ENCODE measurements at regions not wholly inside any gene's neighbourhood (a gene's known extent, or its start where the extent isn't known, plus 50 kb on each side); places are given as distances from the start of the nearest gene placed in this dataset.
"Not testable (repeated sequence)": the region's sequence is repeated elsewhere in the genome, so short reads cannot be mapped to it uniquely, and the experiment has no call there.

DNA sequence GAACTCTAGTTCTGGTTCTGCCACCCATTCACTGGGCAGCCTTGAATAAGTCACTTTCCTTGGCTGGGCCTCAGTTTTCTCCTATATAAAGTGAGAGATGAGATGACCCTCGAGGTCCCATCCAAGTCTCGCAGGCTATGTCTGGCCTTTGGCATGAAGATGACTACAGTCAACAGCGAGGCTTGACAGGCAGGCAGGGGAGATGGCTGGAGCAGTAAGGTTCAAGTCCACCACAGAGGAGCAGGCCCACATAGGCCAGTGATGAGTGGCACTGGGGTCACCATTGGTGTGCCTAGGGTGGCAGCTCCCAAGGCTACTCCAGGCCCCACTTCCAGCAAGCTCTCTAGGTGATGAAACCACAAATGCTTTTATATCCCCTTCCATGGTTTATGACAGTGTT, 161.4 kb downstream of the ZFP36L2 start:
- Histone ChIP-seq H3K27ac (ENCODE audit: low read length) (no peak overlapping the region), H3K4me1 (ENCODE audit: control insufficient read depth in 1 of 2, extremely low read depth in 1 of 2, insufficient read depth in 2 of 2, low read length in 2 of 2) (peaks cover 4 to 7% of the 10 kb centered on the region in 2 experiments), H3K27me3 (replicated peaks in 1 of 2; ENCODE audit: control insufficient read depth in 2 of 2, extremely low read depth in 1 of 2, insufficient read depth in 2 of 2, low read length in 1 of 2) (no peaks in the 10 kb centered on the region), H3K4me3 (ENCODE audit: control insufficient read depth in 1 of 2, extremely low read depth in 1 of 2, low read length in 1 of 2) (no peak overlapping the region), H3K36me3 (ENCODE audit: control insufficient read depth in 2 of 2, extremely low read depth in 1 of 2, insufficient read depth in 1 of 2, low read length in 1 of 2) (no peaks in the 10 kb centered on the region), H3K9me3 (no peaks in the 10 kb centered on the region)
- Mint-ChIP-seq H3K27ac (no peak overlapping the region), H3K27me3 (no peaks in the 10 kb centered on the region), H3K9me3 (no peaks in the 10 kb centered on the region), H3K4me3 (no peak overlapping the region), H3K4me1 (peaks cover 14 to 20% (median 18%) of the 10 kb centered on the region in 3 donors), H3K36me3 (no peaks in the 10 kb centered on the region)
- ATAC-seq (replicated peaks in 1 of 4) (no peak), DNase-seq (no peak)
- ChIA-PET POLR2A (no interaction called here), CTCF (no interaction called here)
- 88% methylated on average over 3 of the region's 3 CpGs for WGBS (ENCODE audit: insufficient coverage)

DNA sequence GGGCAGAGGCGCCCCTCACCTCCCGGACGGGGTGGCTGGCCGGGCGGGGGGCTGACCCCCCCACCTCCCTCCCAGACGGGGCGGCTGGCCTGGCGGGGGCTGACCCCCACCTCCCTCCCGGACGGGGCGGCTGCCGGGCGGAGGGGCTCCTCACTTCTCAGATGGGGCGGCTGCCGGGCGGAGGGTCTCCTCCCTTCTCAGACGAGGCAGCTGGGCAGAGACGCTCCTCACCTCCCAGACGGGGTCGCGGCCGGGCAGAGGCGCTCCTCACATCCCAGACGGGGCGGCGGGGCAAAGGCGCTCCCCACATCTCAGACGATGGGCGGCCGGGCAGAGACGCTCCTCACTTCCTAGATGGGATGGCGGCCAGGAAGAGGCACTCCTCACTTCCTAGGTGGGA, 163.3 kb downstream of the ZFP36L2 start:
- CTCF ChIA-PET; H3K9me3 Mint-ChIP-seq; DNase-seq; H3K27me3 Mint-ChIP-seq; POLR2A ChIA-PET; H3K36me3 Mint-ChIP-seq; H3K27ac ChIP-seq (ENCODE audit: low read length); H3K36me3 ChIP-seq (ENCODE audit: control insufficient read depth in 2 of 2, extremely low read depth in 1 of 2, insufficient read depth in 1 of 2, low read length in 1 of 2); H3K27me3 ChIP-seq (replicated peaks in 1 of 2; ENCODE audit: control insufficient read depth in 2 of 2, extremely low read depth in 1 of 2, insufficient read depth in 2 of 2, low read length in 1 of 2); H3K4me3 ChIP-seq (ENCODE audit: control insufficient read depth in 1 of 2, extremely low read depth in 1 of 2, low read length in 1 of 2); H3K9me3 ChIP-seq; H3K4me3 Mint-ChIP-seq; ATAC-seq (replicated peaks in 1 of 4); H3K27ac Mint-ChIP-seq: not testable (repeated sequence)
- peaks cover 17 to 27% of the 10 kb centered on the region in 2 experiments for H3K4me1 ChIP-seq (ENCODE audit: control insufficient read depth in 1 of 2, extremely low read depth in 1 of 2, insufficient read depth in 2 of 2, low read length in 2 of 2)
- peaks cover 31 to 37% (median 34%) of the 10 kb centered on the region in 3 donors for H3K4me1 Mint-ChIP-seq
- no CpG with 5 or more reads among the region's 32 CpGs for WGBS (ENCODE audit: insufficient coverage)

DNA sequence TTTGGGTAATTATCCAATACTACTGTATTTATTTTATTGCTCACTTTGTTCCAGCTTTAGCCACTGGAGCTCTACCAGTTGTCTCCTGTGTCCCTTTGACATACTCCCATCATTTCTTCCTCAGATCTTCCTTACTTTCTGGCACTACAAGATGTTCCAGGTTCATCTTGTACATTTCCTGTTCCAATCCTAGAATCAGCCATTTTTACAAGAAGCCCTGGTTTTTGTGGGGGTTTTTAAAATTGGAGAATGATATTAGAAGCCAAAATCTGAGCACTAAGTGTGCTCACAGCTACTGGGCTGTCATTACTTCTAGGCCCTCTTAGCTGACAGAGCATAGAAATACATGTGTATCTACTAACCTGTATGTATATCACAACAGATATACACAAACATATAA, 164.3 kb downstream of the ZFP36L2 start:
- no peak overlapping the region for H3K27ac ChIP-seq (ENCODE audit: low read length)
- DNase-seq: no peak
- H3K4me3 ChIP-seq (ENCODE audit: control insufficient read depth in 1 of 2, extremely low read depth in 1 of 2, low read length in 1 of 2): no peak overlapping the region
- Mint-ChIP-seq H3K27ac (no peak overlapping the region), H3K27me3 (peaks cover 0 to 1% of the 10 kb centered on the region in 2 donors), H3K36me3 (no peaks in the 10 kb centered on the region), H3K9me3 (no peaks in the 10 kb centered on the region), H3K4me3 (no peak overlapping the region), H3K4me1 (peaks cover 34 to 43% (median 38%) of the 10 kb centered on the region in 3 donors)
- H3K36me3 ChIP-seq (ENCODE audit: control insufficient read depth in 2 of 2, extremely low read depth in 1 of 2, insufficient read depth in 1 of 2, low read length in 1 of 2): no peaks in the 10 kb centered on the region
- peaks cover 17 to 33% of the 10 kb centered on the region in 2 experiments for H3K4me1 ChIP-seq (ENCODE audit: control insufficient read depth in 1 of 2, extremely low read depth in 1 of 2, insufficient read depth in 2 of 2, low read length in 2 of 2)
- H3K27me3 ChIP-seq (replicated peaks in 1 of 2; ENCODE audit: control insufficient read depth in 2 of 2, extremely low read depth in 1 of 2, insufficient read depth in 2 of 2, low read length in 1 of 2): no peaks in the 10 kb centered on the region
- ChIA-PET CTCF (interaction anchor here in 1 of 2 donors (0.6 kb wide), 1 partner anchor 116 kb away, joined by 4 read pairs; no protein-coding TSS in a partner anchor), POLR2A (no interaction called here)
- no peaks in the 10 kb centered on the region for H3K9me3 ChIP-seq
- no peak for ATAC-seq (replicated peaks in 1 of 4)

DNA sequence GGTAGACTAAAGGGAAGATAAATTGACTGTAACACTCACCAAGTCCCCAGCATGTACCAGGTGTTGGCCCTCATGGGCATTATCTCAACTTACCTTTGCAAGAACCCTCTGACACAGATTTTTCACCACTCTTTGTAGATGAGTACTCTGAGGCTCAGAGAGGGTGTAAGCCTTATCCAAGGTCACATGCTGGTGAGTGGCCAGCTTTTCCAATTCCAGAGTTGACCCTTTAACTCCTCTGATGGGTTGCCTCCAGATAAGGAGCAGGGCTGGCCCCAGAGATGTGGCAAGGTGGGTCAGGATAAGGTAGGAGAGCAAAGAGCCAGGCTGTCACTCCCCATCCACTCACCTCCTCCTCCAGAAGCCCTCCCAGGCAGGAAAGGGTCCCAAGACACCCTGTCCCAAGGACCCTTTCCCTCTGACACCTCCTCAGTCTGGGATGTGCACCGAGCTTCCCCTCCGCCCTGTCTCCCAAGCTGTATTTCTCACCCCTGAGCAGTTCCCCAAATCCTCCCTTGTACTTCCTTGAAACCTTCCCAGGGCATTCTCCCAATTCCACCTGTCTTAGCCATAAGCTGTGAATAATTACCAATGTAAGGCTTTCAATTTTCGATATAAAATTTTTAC, 165.9 kb downstream of the ZFP36L2 start:
- CTCF ChIA-PET: interaction anchor here in 1 of 2 donors (0.5 kb wide), 1 partner anchor 422 kb away, joined by 5 read pairs; no protein-coding TSS in a partner anchor
- POLR2A ChIA-PET: no interaction called here
- H3K36me3 Mint-ChIP-seq: no peaks in the 10 kb centered on the region

DNA sequence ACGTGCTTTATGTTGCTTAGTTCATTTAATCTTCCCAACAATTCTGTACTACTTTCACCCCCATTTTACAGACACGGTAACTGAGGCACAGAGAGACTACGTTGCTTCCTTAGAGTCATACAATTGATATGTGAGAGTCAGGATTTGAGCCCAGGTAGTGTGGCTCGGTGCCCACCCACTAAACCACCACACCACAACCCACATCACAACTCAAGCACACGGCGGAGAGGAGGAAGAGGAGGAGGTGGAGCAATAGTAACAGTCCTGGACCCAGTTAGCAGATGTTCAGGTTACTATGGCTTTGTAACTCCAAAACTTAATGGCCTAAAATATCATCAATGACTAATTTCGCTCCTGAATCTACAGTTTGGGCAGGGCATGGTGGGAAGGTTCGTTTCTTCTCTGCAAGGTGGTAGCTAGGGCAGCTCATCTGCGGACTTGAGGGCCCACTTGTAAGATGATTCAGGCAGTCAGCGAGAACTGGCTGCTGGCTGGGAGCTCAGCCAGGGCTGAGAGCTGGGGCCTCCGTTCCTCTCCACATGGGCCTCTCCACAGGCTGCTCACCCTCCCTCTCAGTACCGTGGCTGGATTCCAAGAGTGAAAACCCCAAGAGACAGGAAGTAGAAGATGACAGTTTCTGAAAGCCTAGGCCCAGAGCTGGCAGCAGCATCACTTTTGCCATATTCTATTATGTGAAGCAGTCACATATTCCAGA, 167.1 kb downstream of the ZFP36L2 start:
- Histone ChIP-seq H3K4me1 (ENCODE audit: control insufficient read depth in 1 of 2, extremely low read depth in 1 of 2, insufficient read depth in 2 of 2, low read length in 2 of 2) (peaks cover 17 to 33% of the 10 kb centered on the region in 2 experiments), H3K36me3 (ENCODE audit: control insufficient read depth in 2 of 2, extremely low read depth in 1 of 2, insufficient read depth in 1 of 2, low read length in 1 of 2) (no peaks in the 10 kb centered on the region), H3K27ac (ENCODE audit: low read length) (peak overlapping the region; percentile 71), H3K27me3 (replicated peaks in 1 of 2; ENCODE audit: control insufficient read depth in 2 of 2, extremely low read depth in 1 of 2, insufficient read depth in 2 of 2, low read length in 1 of 2) (peaks cover 0 to 9% of the 10 kb centered on the region in 2 experiments), H3K4me3 (ENCODE audit: control insufficient read depth in 1 of 2, extremely low read depth in 1 of 2, low read length in 1 of 2) (peak overlapping the region; percentile 0 to 19), H3K9me3 (no peaks in the 10 kb centered on the region)
- no peaks in the 10 kb centered on the region for H3K36me3 Mint-ChIP-seq
- peaks cover 34 to 43% (median 38%) of the 10 kb centered on the region in 3 donors for H3K4me1 Mint-ChIP-seq
- H3K9me3 Mint-ChIP-seq: no peaks in the 10 kb centered on the region
- H3K4me3 Mint-ChIP-seq: peak overlapping the region; percentile 2 to 60 (median 28)
- peak; percentile 28 to 79 (median 53) for DNase-seq
- peak overlapping the region; percentile 84 to 88 for H3K27ac Mint-ChIP-seq
- CTCF ChIA-PET: interaction anchor here in 1 of 2 donors (1.1 to 1.2 kb wide), 2 partner anchors 159 to 169 kb away, joined by 5 to 7 read pairs; no protein-coding TSS in a partner anchor
- POLR2A ChIA-PET: no interaction called here
- ATAC-seq (replicated peaks in 1 of 4): peak; percentile 85 to 94 (median 85)
- WGBS (ENCODE audit: insufficient coverage): no CpG with 5 or more reads among the region's 12 CpGs
- H3K27me3 Mint-ChIP-seq: peaks cover 0 to 1% of the 10 kb centered on the region in 2 donors

More for the DNA sequence above, 165.9 kb downstream of the ZFP36L2 start:
- H3K4me3 ChIP-seq (ENCODE audit: control insufficient read depth in 1 of 2, extremely low read depth in 1 of 2, low read length in 1 of 2): no peak overlapping the region
- Mint-ChIP-seq H3K4me1 (peaks cover 34 to 43% (median 38%) of the 10 kb centered on the region in 3 donors), H3K9me3 (no peaks in the 10 kb centered on the region), H3K27me3 (peaks cover 0 to 1% of the 10 kb centered on the region in 2 donors), H3K4me3 (peak overlapping the region in 1 of 3 donors; percentile 60), H3K27ac (peak overlapping the region; percentile 72 to 88)
- WGBS (ENCODE audit: insufficient coverage): 100% methylated on average over 2 of the region's 3 CpGs
- ATAC-seq (replicated peaks in 1 of 4): no peak
- no peaks in the 10 kb centered on the region for H3K36me3 ChIP-seq (ENCODE audit: control insufficient read depth in 2 of 2, extremely low read depth in 1 of 2, insufficient read depth in 1 of 2, low read length in 1 of 2)
- no peaks in the 10 kb centered on the region for H3K9me3 ChIP-seq
- H3K27me3 ChIP-seq (replicated peaks in 1 of 2; ENCODE audit: control insufficient read depth in 2 of 2, extremely low read depth in 1 of 2, insufficient read depth in 2 of 2, low read length in 1 of 2): peaks cover 0 to 2% of the 10 kb centered on the region in 2 experiments
- no peak for DNase-seq
- peak overlapping the region; percentile 17 for H3K27ac ChIP-seq (ENCODE audit: low read length)
- H3K4me1 ChIP-seq (ENCODE audit: control insufficient read depth in 1 of 2, extremely low read depth in 1 of 2, insufficient read depth in 2 of 2, low read length in 2 of 2): peaks cover 17 to 33% of the 10 kb centered on the region in 2 experiments

DNA sequence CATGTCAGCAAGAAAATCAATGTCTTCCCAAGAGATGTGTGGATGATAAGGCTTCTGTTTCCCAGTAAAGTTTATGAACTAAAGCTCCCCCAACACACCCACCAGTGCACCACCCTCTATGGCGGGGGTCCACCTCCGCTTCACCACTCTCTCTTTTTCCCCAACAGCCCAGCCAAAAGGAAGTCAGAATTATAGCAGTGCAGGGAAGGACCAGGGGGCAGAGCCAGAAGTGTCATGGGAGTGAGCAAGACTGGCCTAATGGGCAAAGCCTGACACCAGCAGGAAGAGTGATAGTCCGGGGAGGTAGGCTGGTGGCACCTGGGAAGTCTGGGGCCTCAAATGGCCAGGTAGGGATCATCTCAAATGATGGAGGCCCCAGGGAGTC, 167.7 kb downstream of the ZFP36L2 start:
- peaks cover 0 to 1% of the 10 kb centered on the region in 2 donors for H3K27me3 Mint-ChIP-seq
- H3K4me1 ChIP-seq (ENCODE audit: control insufficient read depth in 1 of 2, extremely low read depth in 1 of 2, insufficient read depth in 2 of 2, low read length in 2 of 2): peaks cover 17 to 33% of the 10 kb centered on the region in 2 experiments
- CTCF ChIA-PET: interaction anchor here in 1 of 2 donors (1.1 to 1.2 kb wide), 2 partner anchors 160 to 170 kb away, joined by 5 to 7 read pairs; no protein-coding TSS in a partner anchor
- no peaks in the 10 kb centered on the region for H3K36me3 ChIP-seq (ENCODE audit: control insufficient read depth in 2 of 2, extremely low read depth in 1 of 2, insufficient read depth in 1 of 2, low read length in 1 of 2)
- ATAC-seq (replicated peaks in 1 of 4) (no peak), DNase-seq (no peak)
- no peak overlapping the region for H3K4me3 ChIP-seq (ENCODE audit: control insufficient read depth in 1 of 2, extremely low read depth in 1 of 2, low read length in 1 of 2)
- H3K4me1 Mint-ChIP-seq: peaks cover 34 to 43% (median 38%) of the 10 kb centered on the region in 3 donors
- POLR2A ChIA-PET: no interaction called here
- H3K27ac Mint-ChIP-seq: peak overlapping the region; percentile 58 to 61
- WGBS (ENCODE audit: insufficient coverage): 67% methylated on average over 1 of the region's 3 CpGs
- H3K9me3 Mint-ChIP-seq: no peaks in the 10 kb centered on the region
- peaks cover 0 to 11% of the 10 kb centered on the region in 2 experiments for H3K27me3 ChIP-seq (replicated peaks in 1 of 2; ENCODE audit: control insufficient read depth in 2 of 2, extremely low read depth in 1 of 2, insufficient read depth in 2 of 2, low read length in 1 of 2)
- H3K36me3 Mint-ChIP-seq: no peaks in the 10 kb centered on the region
- peak overlapping the region; percentile 71 for H3K27ac ChIP-seq (ENCODE audit: low read length)
- peak overlapping the region in 1 of 3 donors; percentile 60 for H3K4me3 Mint-ChIP-seq
- no peaks in the 10 kb centered on the region for H3K9me3 ChIP-seq

All from T-cell (primary cell).